SK-N-SH treated with all-trans-retinoic acid at 6 μM for 48 hours (cell line): ENCODE measurements at regions not wholly inside any gene's neighbourhood (a gene's known extent, or its start where the extent isn't known, plus 50 kb on each side); places are given as distances from the start of the nearest gene placed in this dataset.

ENCODE experiments used
- BACH2 ChIP-seq: fragments of 250-450 bp; sonication (Bioruptor Pico); IDR thresholded peaks from 2 replicates; pipeline ENCODE4 v1.9.0; 2021; ENCODE audit warnings: mild to moderate bottlenecking, borderline replicate concordance
- CREB5 ChIP-seq: fragments of 250-450 bp; sonication (Bioruptor Pico); IDR thresholded peaks from 2 replicates; pipeline ENCODE4 v1.5.1; 2020; ENCODE audit warnings: low read depth, mild to moderate bottlenecking, moderate library complexity
- ESRRG ChIP-seq: fragments of 250-450 bp; sonication (Bioruptor Pico); IDR thresholded peaks from 2 replicates; pipeline ENCODE4 v1.6.1; 2021; ENCODE audit warnings: mild to moderate bottlenecking
- OSR1 ChIP-seq: fragments of 250-450 bp; sonication (Bioruptor Pico); IDR thresholded peaks from 2 replicates; pipeline ENCODE4 v1.8.0; 2022; ENCODE audit warnings: moderate library complexity, mild to moderate bottlenecking, inconsistent platforms
- PATZ1 ChIP-seq: fragments of 250-450 bp; sonication (Bioruptor Pico); IDR thresholded peaks from 2 replicates; pipeline ENCODE4 v1.8.0; 2020; ENCODE audit warnings: mild to moderate bottlenecking, moderate library complexity, borderline replicate concordance
- PPARA ChIP-seq: fragments of 250-450 bp; sonication (Bioruptor Pico); IDR thresholded peaks from 2 replicates; pipeline ENCODE4 v1.5.0; 2020; ENCODE audit warnings: mild to moderate bottlenecking, borderline replicate concordance
- RARB ChIP-seq: fragments of 250-450 bp; sonication (Bioruptor Pico); IDR thresholded peaks from 2 replicates; pipeline ENCODE4 v1.8.0; 2021; ENCODE audit warnings: mild to moderate bottlenecking, moderate library complexity
- TOX ChIP-seq: fragments of 250-450 bp; sonication (Bioruptor Pico); IDR thresholded peaks from 2 replicates; pipeline ENCODE4 v1.8.0; 2021; ENCODE audit warnings: mild to moderate bottlenecking, moderate library complexity, borderline replicate concordance
- TSHZ2 ChIP-seq: fragments of 250-450 bp; sonication (Bioruptor Pico); IDR thresholded peaks from 2 replicates; pipeline ENCODE4 v1.5.0; 2020; ENCODE audit warnings: mild to moderate bottlenecking, moderate library complexity
- ZC3H10 ChIP-seq: fragments of 250-450 bp; sonication (Bioruptor Pico); IDR thresholded peaks from 2 replicates; pipeline ENCODE4 v1.5.1; 2021; ENCODE audit warnings: mild to moderate bottlenecking, moderate library complexity
- ZFP3 ChIP-seq: fragments of 250-450 bp; sonication (Bioruptor Pico); IDR thresholded peaks from 2 replicates; pipeline ENCODE4 v1.5.0; 2020; ENCODE audit warnings: mild to moderate bottlenecking, moderate library complexity
- ZFP30 ChIP-seq: fragments of 450-650 bp; formaldehyde crosslinking; IDR thresholded peaks from 2 replicates; pipeline ENCODE4 v1.5.0; 2022; ENCODE audit warnings: mild to moderate bottlenecking, moderate library complexity

GRCh38 chr2:4882421-4882820, 809.8 kb upstream of the SOX11 start:
- no peak for TF ChIP-seq CREB5 (CRISPR knock-in tag)
- no peak for TF ChIP-seq ZFP30 (CRISPR knock-in tag)
- TF ChIP-seq PATZ1 = no peak
- TF ChIP-seq ZFP3 (CRISPR knock-in tag) = no peak
- no peak for TF ChIP-seq ZC3H10 (CRISPR knock-in tag)
- TF ChIP-seq TOX (CRISPR knock-in tag) = no peak
- TF ChIP-seq PPARA = no peak
- TF ChIP-seq ESRRG (CRISPR knock-in tag) = no peak
- TF ChIP-seq RARB (CRISPR knock-in tag) = no peak
- TF ChIP-seq TSHZ2 (CRISPR knock-in tag) = no peak
- TF ChIP-seq OSR1 (CRISPR knock-in tag) = no peak
- TF ChIP-seq BACH2 (CRISPR knock-in tag) = no peak
